ENCODE measurements at regions not wholly inside any gene's neighbourhood (a gene's known extent, or its start where the extent isn't known, plus 50 kb on each side); places are given as distances from the start of the nearest gene placed in this dataset.
A peak's percentile ranks its signal among the peaks of the same experiment; 100 is the strongest.

DNA sequence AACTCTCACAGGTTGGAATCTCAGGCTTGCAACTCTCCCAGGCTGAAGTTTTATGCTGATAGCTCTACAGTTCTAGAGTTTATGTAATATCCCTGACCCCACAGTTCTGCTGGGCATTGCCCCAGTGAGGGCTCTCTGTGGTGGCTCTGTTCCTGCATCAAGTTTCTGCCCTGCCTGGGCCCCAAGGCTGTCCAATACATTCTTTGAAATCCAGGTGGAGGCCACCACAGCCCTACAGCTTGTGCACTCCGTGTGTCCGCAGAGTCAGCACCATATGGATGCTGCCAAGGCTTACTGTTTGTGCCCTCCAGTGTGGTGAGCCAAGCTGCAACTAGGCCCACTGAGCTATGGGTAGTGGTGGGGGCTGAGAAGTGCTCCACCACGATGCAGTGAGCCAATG, 1141.2 kb upstream of the EPHA6 start:
- DNase-seq (ENCODE audit: low read depth) = no peak
- H3K4me3 ChIP-seq (ENCODE audit: low read depth, low read length) = no peak overlapping the region
- TF ChIP-seq, protein P1, sequence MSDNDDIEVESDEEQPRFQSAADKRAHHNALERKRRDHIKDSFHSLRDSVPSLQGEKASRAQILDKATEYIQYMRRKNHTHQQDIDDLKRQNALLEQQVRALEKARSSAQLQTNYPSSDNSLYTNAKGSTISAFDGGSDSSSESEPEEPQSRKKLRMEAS (IDR thresholded peaks at IDR 0.05; ENCODE audit: low read depth, low read length) = no peak
- no peak for TF ChIP-seq POLR2A (IDR thresholded peaks at IDR 0.05; ENCODE audit: extremely low read depth, insufficient read length)
- TF ChIP-seq MYC (IDR thresholded peaks at IDR 0.05; ENCODE audit: low read depth, low read length) = no peak
- TF ChIP-seq, protein P2, sequence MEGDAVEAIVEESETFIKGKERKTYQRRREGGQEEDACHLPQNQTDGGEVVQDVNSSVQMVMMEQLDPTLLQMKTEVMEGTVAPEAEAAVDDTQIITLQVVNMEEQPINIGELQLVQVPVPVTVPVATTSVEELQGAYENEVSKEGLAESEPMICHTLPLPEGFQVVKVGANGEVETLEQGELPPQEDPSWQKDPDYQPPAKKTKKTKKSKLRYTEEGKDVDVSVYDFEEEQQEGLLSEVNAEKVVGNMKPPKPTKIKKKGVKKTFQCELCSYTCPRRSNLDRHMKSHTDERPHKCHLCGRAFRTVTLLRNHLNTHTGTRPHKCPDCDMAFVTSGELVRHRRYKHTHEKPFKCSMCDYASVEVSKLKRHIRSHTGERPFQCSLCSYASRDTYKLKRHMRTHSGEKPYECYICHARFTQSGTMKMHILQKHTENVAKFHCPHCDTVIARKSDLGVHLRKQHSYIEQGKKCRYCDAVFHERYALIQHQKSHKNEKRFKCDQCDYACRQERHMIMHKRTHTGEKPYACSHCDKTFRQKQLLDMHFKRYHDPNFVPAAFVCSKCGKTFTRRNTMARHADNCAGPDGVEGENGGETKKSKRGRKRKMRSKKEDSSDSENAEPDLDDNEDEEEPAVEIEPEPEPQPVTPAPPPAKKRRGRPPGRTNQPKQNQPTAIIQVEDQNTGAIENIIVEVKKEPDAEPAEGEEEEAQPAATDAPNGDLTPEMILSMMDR (IDR thresholded peaks at IDR 0.05; ENCODE audit: low read depth, low read length) = no peak

- TF ChIP-seq, protein P2 (IDR thresholded peaks at IDR 0.05; ENCODE audit: low read depth, low read length) = no peak
- TF ChIP-seq MYC (IDR thresholded peaks at IDR 0.05; ENCODE audit: low read depth, low read length) (0 out of 2 replicates have a peak, but pooled peaks have one; percentile 14), POLR2A (IDR thresholded peaks at IDR 0.05; ENCODE audit: extremely low read depth, insufficient read length) (no peak)
- TF ChIP-seq, protein P1 (IDR thresholded peaks at IDR 0.05; ENCODE audit: low read depth, low read length) = 0 out of 2 replicates have a peak, but pooled peaks have one; percentile 17
- H3K4me3 ChIP-seq (ENCODE audit: low read depth, low read length) = peak overlapping the region; percentile 59
- peak; percentile 84 for DNase-seq (ENCODE audit: low read depth)
Measured at GRCh38 chr3:95705786-95706418, 1108.5 kb upstream of the EPHA6 start.

DNA sequence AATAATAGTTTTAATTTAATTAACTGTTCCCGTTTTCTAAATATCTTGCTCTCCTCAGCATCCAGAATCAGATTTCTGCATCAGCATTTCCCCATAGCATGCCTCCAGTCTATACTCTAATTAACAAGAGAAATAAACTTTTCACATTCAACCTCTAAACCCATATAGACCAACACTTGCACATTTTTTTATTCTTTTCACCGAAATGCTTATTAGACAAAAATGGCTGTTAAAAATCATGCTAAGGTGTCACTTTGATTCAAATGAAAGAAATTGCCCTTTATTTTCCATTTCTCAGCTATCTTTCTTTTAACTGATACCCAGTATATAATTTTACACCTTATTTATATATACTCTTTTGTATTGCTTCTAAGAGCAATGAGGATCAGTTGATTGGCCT, 1107.1 kb upstream of the EPHA6 start:
- no peak overlapping the region for H3K4me3 ChIP-seq (ENCODE audit: low read depth, low read length)
- no peak for DNase-seq (ENCODE audit: low read depth)
- TF ChIP-seq, protein P2 (IDR thresholded peaks at IDR 0.05; ENCODE audit: low read depth, low read length) = no peak
- TF ChIP-seq MYC (IDR thresholded peaks at IDR 0.05; ENCODE audit: low read depth, low read length) (no peak), POLR2A (IDR thresholded peaks at IDR 0.05; ENCODE audit: extremely low read depth, insufficient read length) (no peak)
- TF ChIP-seq, protein P1 (IDR thresholded peaks at IDR 0.05; ENCODE audit: low read depth, low read length) = no peak

DNA sequence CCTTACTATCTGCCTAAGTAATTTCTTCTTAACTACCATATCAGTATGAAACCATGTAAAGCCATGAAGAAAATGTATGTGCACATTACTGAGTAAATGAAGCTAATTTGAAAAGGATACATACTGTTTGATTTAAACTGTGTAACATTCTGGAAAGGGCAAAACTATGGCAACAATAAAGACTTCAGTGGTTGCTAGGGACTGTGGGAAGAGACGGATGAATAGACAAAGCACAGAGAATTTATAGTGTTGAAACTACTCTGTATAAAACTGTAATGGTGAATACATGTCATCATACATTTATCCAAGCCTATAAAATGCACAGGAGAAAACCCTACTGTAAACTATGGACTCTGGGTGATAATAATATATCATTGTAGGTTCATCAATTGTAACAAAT, 1103.7 kb upstream of the EPHA6 start:
- no peak for TF ChIP-seq MYC (IDR thresholded peaks at IDR 0.05; ENCODE audit: low read depth, low read length)
- TF ChIP-seq POLR2A (IDR thresholded peaks at IDR 0.05; ENCODE audit: extremely low read depth, insufficient read length) = no peak
- TF ChIP-seq, protein P2 (IDR thresholded peaks at IDR 0.05; ENCODE audit: low read depth, low read length) = no peak
- TF ChIP-seq, protein P1 (IDR thresholded peaks at IDR 0.05; ENCODE audit: low read depth, low read length) = no peak
- DNase-seq (ENCODE audit: low read depth) = no peak

DNA sequence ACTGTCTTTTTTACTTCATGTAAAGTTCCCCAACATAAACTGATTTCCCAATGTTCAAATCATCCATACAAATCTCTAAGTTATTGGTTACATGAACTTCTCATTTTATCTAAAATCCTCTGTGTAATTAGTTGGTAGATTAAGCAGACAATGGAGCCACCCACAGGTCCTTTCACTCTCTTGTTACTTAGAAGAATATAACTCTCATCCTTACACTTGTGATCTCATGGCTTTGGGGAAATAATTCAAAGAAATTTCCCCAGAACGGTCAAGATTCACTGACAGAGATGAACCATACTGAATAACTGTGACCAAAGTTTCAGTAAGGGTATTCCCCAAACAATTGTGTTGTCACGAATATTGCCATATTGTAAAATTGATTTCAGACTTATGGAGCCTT, 1102.6 kb upstream of the EPHA6 start:
- DNase-seq (ENCODE audit: low read depth) = no peak
- H3K4me3 ChIP-seq (ENCODE audit: low read depth, low read length) = no peak overlapping the region
- TF ChIP-seq, protein P2 (IDR thresholded peaks at IDR 0.05; ENCODE audit: low read depth, low read length) = no peak
- TF ChIP-seq POLR2A (IDR thresholded peaks at IDR 0.05; ENCODE audit: extremely low read depth, insufficient read length) (no peak), MYC (IDR thresholded peaks at IDR 0.05; ENCODE audit: low read depth, low read length) (no peak)
- TF ChIP-seq, protein P1 (IDR thresholded peaks at IDR 0.05; ENCODE audit: low read depth, low read length) = no peak

More for the DNA sequence above, 1103.7 kb upstream of the EPHA6 start:
- no peak overlapping the region for H3K4me3 ChIP-seq (ENCODE audit: low read depth, low read length)
